GM10266 (cell line): ENCODE measurements at regions not wholly inside any gene's neighbourhood (a gene's known extent, or its start where the extent isn't known, plus 50 kb on each side); places are given as distances from the start of the nearest gene placed in this dataset.
"Not testable (repeated sequence)": the region's sequence is repeated elsewhere in the genome, so short reads cannot be mapped to it uniquely, and the experiment has no call there.

ENCODE experiments used
- DNase-seq: peaks from one replicate; pipeline ENCODE4 v3.0.0; 2012; ENCODE audit errors: extremely low spot score
- TF ChIP-seq, protein P1 (sequence below): IDR thresholded peaks from 2 replicates; pipeline ENCODE4 v1.5.1; 2012; ENCODE audit warnings: mild to moderate bottlenecking, low read depth; ENCODE audit not compliant: control insufficient read depth, insufficient read depth; ENCODE audit errors: missing control alignments

DNA sequence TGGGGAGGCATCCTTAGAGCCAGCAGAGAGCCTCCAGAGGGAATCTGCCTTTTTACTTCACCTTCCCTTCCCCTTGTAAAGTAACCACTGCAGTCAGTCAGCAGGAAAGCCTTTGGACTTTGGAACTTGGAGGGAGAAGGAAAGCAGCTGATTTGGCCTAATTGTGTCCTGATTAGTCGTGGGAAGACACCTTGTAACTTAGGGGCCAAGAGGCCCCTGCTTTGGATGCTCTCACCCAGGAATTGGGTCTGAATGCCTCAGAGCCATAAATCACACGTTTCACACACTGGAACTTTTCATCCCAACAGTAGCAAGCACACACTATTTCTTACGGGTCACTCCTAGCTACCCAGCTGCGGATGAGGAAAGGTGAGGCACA, 81.0 kb upstream of the PPM1B start:
- DNase-seq, result no peak
- TF ChIP-seq, protein P1, sequence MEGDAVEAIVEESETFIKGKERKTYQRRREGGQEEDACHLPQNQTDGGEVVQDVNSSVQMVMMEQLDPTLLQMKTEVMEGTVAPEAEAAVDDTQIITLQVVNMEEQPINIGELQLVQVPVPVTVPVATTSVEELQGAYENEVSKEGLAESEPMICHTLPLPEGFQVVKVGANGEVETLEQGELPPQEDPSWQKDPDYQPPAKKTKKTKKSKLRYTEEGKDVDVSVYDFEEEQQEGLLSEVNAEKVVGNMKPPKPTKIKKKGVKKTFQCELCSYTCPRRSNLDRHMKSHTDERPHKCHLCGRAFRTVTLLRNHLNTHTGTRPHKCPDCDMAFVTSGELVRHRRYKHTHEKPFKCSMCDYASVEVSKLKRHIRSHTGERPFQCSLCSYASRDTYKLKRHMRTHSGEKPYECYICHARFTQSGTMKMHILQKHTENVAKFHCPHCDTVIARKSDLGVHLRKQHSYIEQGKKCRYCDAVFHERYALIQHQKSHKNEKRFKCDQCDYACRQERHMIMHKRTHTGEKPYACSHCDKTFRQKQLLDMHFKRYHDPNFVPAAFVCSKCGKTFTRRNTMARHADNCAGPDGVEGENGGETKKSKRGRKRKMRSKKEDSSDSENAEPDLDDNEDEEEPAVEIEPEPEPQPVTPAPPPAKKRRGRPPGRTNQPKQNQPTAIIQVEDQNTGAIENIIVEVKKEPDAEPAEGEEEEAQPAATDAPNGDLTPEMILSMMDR, result no peak

DNA sequence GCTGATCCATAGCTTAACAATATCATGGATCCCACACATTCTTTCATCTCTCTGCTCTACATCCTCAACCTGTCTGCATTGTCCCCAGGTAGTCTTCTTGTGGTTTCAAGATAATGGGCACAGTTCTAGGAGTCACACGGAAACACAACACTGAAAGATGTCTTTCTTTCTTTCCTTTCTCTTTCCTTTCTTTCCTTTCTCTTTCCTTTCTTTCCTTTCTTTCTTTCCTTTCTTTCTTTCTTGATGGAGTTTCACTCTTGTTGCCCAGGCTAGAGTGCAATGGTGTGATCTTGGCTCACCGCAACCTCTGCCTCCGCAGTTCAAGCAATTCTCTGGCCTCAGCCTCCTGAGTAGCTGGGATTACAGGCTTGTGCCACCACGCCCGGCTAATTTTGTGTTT, 76.2 kb upstream of the PPM1B start:
- DNase-seq, result not testable (repeated sequence)

DNA sequence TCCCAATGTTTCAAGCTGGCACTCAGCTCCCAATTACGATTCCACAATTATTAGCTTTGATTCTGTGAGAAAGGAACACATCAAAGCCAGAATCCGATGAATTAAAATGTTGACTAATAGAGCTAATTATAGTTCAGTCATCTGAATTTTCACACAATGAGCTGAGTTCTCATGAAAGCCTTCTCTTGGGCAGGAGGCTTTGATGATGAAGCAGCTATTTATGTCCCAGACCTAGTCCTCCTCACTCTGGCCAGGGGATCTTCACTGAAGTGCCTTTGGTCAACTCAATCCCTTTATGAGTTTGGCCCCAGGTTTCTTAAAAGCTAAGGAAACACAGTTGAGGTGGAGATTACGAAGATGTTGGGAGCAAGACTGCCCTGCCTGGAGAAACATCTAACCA, 74.7 kb upstream of the PPM1B start:
- no peak for DNase-seq
- TF ChIP-seq, protein P1, result no peak

DNA sequence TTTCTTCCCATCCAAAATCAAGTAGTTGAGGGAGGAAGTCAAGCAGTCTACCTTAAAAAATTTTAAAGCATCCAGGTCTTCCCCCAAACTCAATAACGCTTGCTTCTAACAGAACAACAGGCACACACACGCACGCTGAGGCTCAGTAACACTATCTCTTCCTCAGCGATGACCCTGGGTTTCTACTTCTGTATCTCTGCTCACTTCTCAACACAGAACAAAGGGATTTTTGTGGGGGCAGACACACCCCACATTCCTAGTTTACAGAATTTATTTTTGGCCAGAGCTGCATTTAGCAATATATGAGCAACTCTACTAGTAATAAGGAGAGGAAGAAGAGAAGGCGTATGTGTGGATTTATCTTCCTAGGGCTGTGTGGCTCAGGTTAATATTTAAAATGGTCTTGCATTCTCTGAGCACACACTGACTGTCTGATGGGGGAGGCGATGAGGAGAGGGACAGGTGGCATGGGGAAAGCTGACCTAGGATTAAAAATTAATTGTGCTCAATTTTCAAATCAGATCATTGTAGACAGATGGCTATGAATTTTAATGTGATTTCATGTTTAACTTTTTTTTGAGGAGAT, 71.3 kb upstream of the PPM1B start:
- TF ChIP-seq, protein P1, result no peak
- DNase-seq, result no peak

DNA sequence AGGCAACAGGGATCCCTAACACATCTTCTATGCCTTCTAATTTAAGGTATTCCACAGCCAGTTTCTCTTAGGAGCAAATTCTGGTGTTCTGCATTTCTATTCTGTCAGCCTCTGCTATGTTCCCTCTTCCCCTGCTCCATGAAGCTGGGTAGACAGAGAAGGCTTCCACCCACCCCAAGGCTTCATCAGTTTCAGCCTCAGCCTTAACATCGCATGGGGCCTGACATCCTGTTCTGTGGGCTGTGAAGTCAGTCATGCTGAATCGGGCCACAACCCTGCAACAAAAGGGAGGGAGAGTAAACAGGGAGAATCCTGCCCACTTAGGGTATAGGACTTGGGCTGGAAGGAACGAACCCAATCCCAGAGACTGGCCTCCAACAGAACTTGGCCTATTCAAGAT, 70.6 kb upstream of the PPM1B start:
- no peak for DNase-seq
- TF ChIP-seq, protein P1, result no peak

DNA sequence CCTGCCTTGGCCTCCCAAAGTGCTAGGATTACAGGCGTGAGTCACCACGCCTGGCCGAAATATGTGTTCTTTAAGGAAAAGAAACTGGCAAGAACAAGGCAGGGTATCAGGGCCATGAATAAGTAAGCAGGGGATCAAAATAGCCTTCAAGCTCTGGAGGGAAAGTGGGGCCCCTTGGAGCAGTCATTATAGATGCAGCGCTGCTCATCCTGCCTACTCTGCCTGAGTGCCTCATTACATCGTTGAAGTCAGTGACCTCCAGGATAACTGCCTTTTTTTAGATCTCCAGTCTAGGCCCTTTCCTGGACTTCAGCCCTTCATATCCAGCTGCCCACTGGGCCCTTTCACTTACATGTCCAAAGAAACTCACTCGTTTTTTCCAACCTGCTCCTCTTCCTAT, 69.8 kb upstream of the PPM1B start:
- TF ChIP-seq, protein P1, result no peak
- no peak for DNase-seq

DNA sequence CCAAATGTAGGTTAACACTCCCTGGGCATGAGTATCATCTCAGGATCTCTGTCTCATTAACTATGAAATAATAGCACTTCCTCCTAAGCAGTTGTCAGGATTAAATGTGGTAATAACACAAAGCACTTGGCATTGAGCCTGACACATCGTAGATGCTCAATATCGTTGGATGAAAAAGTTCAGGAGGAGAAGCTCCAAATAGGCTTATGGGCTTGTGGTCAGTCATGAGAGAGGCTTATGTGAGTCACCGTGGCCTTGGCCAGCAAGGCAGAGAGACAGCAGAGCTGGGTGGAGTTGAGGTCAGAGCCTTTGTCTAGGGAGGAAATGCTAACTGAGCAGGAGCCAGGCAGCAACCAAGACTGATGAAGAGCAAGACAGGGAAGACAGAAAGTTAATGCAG, 68.3 kb upstream of the PPM1B start:
- DNase-seq, result no peak
- TF ChIP-seq, protein P1, result no peak

DNA sequence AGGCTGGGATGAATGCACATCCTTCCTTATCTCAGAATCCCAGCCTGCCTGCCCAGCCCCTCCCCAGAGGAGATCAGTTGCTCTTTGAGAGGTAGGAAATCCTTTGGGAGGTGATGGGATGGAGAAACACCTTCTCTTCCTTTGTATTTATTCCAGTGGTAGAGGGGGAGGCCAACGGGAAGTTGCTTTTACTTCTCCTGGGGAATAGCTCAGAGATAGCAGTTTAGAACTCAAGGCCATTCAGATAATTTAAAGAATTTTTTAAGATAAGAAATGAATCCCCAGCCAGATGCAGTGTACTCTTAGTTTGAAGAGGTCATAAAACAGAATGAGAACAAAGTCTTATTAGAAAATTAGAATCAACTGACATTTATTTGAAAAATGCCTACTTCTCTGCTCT, 67.4 kb upstream of the PPM1B start:
- DNase-seq, result no peak
- TF ChIP-seq, protein P1, result no peak
